ENCODE measurements at regions not wholly inside any gene's neighbourhood (a gene's known extent, or its start where the extent isn't known, plus 50 kb on each side); places are given as distances from the start of the nearest gene placed in this dataset.
"Not testable (repeated sequence)": the region's sequence is repeated elsewhere in the genome, so short reads cannot be mapped to it uniquely, and the experiment has no call there.

DNA sequence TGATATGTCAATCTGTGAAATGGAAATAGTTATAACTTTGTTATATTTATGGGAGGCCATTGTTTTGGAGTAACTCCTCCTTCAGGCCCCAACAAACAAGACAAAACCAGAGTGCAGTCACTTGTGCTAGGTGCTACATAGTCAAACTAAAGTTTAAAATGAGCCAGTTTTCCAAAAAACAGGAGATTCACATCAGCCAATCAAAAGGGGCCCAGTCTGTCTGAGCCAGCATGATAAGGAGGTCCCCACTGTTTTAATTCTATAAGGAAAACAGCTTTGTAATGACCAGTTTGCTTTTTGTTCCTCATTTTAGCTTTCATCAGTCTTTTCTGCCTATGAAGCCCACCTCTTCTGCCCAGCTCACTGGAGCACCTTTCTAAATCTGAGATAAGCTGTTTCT is 94.7 kb upstream of the SLC7A14 start:
- no peak overlapping the region for H3K9ac ChIP-seq (ENCODE audit: insufficient read depth, low read length)
- H3K79me2 ChIP-seq (ENCODE audit: control insufficient read depth, insufficient read depth, low read length) = no peaks in the 10 kb centered on the region
- H3K4me2 ChIP-seq (ENCODE audit: extremely low read depth, insufficient read depth, low read length) = no peak overlapping the region
- H3K36me3 ChIP-seq (ENCODE audit: control insufficient read depth, insufficient read depth, low read length) = no peaks in the 10 kb centered on the region
- no peaks in the 10 kb centered on the region for H4K20me1 ChIP-seq (ENCODE audit: control insufficient read depth, extremely low read depth, insufficient read depth, low read length)
- no peak for TF ChIP-seq EZH2 (IDR thresholded peaks at IDR 0.05; ENCODE audit: low read length, missing control alignments)
- TF ChIP-seq, protein P1, sequence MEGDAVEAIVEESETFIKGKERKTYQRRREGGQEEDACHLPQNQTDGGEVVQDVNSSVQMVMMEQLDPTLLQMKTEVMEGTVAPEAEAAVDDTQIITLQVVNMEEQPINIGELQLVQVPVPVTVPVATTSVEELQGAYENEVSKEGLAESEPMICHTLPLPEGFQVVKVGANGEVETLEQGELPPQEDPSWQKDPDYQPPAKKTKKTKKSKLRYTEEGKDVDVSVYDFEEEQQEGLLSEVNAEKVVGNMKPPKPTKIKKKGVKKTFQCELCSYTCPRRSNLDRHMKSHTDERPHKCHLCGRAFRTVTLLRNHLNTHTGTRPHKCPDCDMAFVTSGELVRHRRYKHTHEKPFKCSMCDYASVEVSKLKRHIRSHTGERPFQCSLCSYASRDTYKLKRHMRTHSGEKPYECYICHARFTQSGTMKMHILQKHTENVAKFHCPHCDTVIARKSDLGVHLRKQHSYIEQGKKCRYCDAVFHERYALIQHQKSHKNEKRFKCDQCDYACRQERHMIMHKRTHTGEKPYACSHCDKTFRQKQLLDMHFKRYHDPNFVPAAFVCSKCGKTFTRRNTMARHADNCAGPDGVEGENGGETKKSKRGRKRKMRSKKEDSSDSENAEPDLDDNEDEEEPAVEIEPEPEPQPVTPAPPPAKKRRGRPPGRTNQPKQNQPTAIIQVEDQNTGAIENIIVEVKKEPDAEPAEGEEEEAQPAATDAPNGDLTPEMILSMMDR (conservative IDR thresholded peaks at IDR 0.05 in 1 of 2, IDR thresholded peaks at IDR 0.05 in 1 of 2; ENCODE audit: low read depth in 1 of 2, low read length in 2 of 2) = no peak
- H3K9me3 ChIP-seq (ENCODE audit: control insufficient read depth, insufficient read depth, low read depth, low read length) = no peaks in the 10 kb centered on the region
- DNase-seq (ENCODE audit: low read depth in 2 of 2) = no peak
- H3K27me3 ChIP-seq (ENCODE audit: control insufficient read depth, insufficient read depth, low read length) = no peaks in the 10 kb centered on the region
- H3K4me3 ChIP-seq (replicated peaks in 1 of 4; ENCODE audit: control extremely low read depth in 1 of 4, insufficient read depth in 1 of 4, low read depth in 3 of 4, low read length in 4 of 4) = no peak overlapping the region
- H3K27ac ChIP-seq (ENCODE audit: insufficient read depth, low read length) = no peak overlapping the region
- no peaks in the 10 kb centered on the region for H3K4me1 ChIP-seq (ENCODE audit: control insufficient read depth, extremely low read depth, insufficient read depth, low read length)
- H2AFZ ChIP-seq (ENCODE audit: low read length) = no peak overlapping the region

DNA sequence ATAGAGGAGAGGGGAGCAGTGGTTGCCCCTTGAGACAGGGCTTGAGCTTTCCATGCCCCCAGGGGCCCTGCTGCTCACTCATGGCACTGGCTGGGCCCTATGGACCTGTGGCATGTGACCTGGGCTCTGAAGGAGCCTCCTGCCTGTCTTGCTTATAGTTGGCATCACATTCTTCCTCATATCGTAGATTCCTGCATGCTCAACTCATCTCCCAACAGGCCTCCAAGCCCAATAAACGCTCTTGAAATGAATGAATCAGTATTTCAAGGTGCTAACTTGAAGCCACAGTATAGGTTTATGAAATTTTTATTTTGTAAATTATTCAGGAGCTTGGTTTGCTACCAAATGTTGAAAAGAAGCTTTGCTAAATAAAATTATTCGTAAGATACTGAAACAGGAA is 93.3 kb upstream of the SLC7A14 start:
- Histone ChIP-seq H3K27me3 (ENCODE audit: control insufficient read depth, insufficient read depth, low read length) (no peaks in the 10 kb centered on the region), H3K4me2 (ENCODE audit: extremely low read depth, insufficient read depth, low read length) (no peak overlapping the region), H3K4me3 (replicated peaks in 1 of 4; ENCODE audit: control extremely low read depth in 1 of 4, insufficient read depth in 1 of 4, low read depth in 3 of 4, low read length in 4 of 4) (no peak overlapping the region), H3K9me3 (ENCODE audit: control insufficient read depth, insufficient read depth, low read depth, low read length) (no peaks in the 10 kb centered on the region), H3K79me2 (ENCODE audit: control insufficient read depth, insufficient read depth, low read length) (no peaks in the 10 kb centered on the region), H3K27ac (ENCODE audit: insufficient read depth, low read length) (no peak overlapping the region), H3K9ac (ENCODE audit: insufficient read depth, low read length) (no peak overlapping the region), H3K4me1 (ENCODE audit: control insufficient read depth, extremely low read depth, insufficient read depth, low read length) (no peaks in the 10 kb centered on the region), H3K36me3 (ENCODE audit: control insufficient read depth, insufficient read depth, low read length) (no peaks in the 10 kb centered on the region), H4K20me1 (ENCODE audit: control insufficient read depth, extremely low read depth, insufficient read depth, low read length) (no peaks in the 10 kb centered on the region), H2AFZ (ENCODE audit: low read length) (no peak overlapping the region)
- DNase-seq (ENCODE audit: low read depth in 2 of 2) = no peak
- no peak for TF ChIP-seq EZH2 (IDR thresholded peaks at IDR 0.05; ENCODE audit: low read length, missing control alignments)
- TF ChIP-seq, protein P1 (conservative IDR thresholded peaks at IDR 0.05 in 1 of 2, IDR thresholded peaks at IDR 0.05 in 1 of 2; ENCODE audit: low read depth in 1 of 2, low read length in 2 of 2) = no peak

GRCh38 chr3:170670504-170670903 is 84.6 kb upstream of the SLC7A14 start:
- Histone ChIP-seq H3K27ac (ENCODE audit: insufficient read depth, low read length) (no peak overlapping the region), H3K79me2 (ENCODE audit: control insufficient read depth, insufficient read depth, low read length) (no peaks in the 10 kb centered on the region), H3K4me1 (ENCODE audit: control insufficient read depth, extremely low read depth, insufficient read depth, low read length) (no peaks in the 10 kb centered on the region), H3K27me3 (ENCODE audit: control insufficient read depth, insufficient read depth, low read length) (no peaks in the 10 kb centered on the region), H3K4me2 (ENCODE audit: extremely low read depth, insufficient read depth, low read length) (no peak overlapping the region), H3K4me3 (replicated peaks in 1 of 4; ENCODE audit: control extremely low read depth in 1 of 4, insufficient read depth in 1 of 4, low read depth in 3 of 4, low read length in 4 of 4) (no peak overlapping the region), H2AFZ (ENCODE audit: low read length) (no peak overlapping the region), H3K36me3 (ENCODE audit: control insufficient read depth, insufficient read depth, low read length) (no peaks in the 10 kb centered on the region), H3K9ac (ENCODE audit: insufficient read depth, low read length) (no peak overlapping the region), H3K9me3 (ENCODE audit: control insufficient read depth, insufficient read depth, low read depth, low read length) (no peaks in the 10 kb centered on the region), H4K20me1 (ENCODE audit: control insufficient read depth, extremely low read depth, insufficient read depth, low read length) (no peaks in the 10 kb centered on the region)
- TF ChIP-seq, protein P1 (conservative IDR thresholded peaks at IDR 0.05 in 1 of 2, IDR thresholded peaks at IDR 0.05 in 1 of 2; ENCODE audit: low read depth in 1 of 2, low read length in 2 of 2) = no peak
- TF ChIP-seq EZH2 (IDR thresholded peaks at IDR 0.05; ENCODE audit: low read length, missing control alignments) = no peak
- DNase-seq (ENCODE audit: low read depth in 2 of 2) = peak in 1 of 2 donors; percentile 51

DNA sequence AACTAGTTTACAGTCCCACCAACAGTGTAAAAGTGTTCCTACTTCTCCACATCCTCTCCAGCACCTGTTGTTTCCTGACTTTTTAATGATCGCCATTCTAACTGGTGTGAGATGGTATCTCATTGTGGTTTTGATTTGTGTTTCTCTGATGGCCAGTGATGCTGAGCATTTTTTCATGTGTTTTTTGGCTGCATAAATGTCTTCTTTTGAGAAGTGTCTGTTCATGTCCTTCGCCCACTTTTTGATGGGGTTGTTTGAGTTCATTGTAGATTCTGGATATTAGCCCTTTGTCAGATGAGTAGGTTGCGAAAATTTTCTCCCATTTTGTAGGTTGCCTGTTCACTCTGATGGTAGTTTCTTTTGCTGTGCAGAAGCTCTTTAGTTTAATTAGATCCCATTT is 77.1 kb upstream of the SLC7A14 start:
- not testable (repeated sequence) for H3K4me3 ChIP-seq (replicated peaks in 1 of 4; ENCODE audit: control extremely low read depth in 1 of 4, insufficient read depth in 1 of 4, low read depth in 3 of 4, low read length in 4 of 4); H3K4me1 ChIP-seq (ENCODE audit: control insufficient read depth, extremely low read depth, insufficient read depth, low read length); H3K27ac ChIP-seq (ENCODE audit: insufficient read depth, low read length); H4K20me1 ChIP-seq (ENCODE audit: control insufficient read depth, extremely low read depth, insufficient read depth, low read length); H3K36me3 ChIP-seq (ENCODE audit: control insufficient read depth, insufficient read depth, low read length); H3K9ac ChIP-seq (ENCODE audit: insufficient read depth, low read length); H3K4me2 ChIP-seq (ENCODE audit: extremely low read depth, insufficient read depth, low read length); H3K9me3 ChIP-seq (ENCODE audit: control insufficient read depth, insufficient read depth, low read depth, low read length); H3K27me3 ChIP-seq (ENCODE audit: control insufficient read depth, insufficient read depth, low read length); DNase-seq (ENCODE audit: low read depth in 2 of 2); H3K79me2 ChIP-seq (ENCODE audit: control insufficient read depth, insufficient read depth, low read length); H2AFZ ChIP-seq (ENCODE audit: low read length)
